ENCODE measurements at regions not wholly inside any gene's neighbourhood (a gene's known extent, or its start where the extent isn't known, plus 50 kb on each side); places are given as distances from the start of the nearest gene placed in this dataset.

DNA sequence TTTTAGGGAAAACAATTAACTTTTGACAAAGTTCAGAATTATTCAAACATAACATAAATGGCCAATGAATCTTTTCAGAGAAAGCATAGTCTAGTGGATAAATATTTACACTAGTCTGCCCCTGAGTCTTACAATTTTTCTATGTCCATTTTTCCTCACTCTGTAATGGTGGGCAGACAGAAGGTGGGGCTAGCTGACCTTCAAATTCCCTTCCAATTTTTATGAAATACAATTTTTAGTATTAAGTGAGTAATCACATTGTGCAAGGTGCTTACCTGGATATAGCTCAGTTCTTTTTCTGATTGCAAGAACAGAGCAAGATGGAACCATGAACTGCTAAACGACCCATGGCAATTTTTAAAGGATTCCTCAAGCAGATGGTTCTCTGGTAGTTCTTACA, 441.7 kb upstream of the NR2F2 start:
- TF ChIP-seq, protein P1, sequence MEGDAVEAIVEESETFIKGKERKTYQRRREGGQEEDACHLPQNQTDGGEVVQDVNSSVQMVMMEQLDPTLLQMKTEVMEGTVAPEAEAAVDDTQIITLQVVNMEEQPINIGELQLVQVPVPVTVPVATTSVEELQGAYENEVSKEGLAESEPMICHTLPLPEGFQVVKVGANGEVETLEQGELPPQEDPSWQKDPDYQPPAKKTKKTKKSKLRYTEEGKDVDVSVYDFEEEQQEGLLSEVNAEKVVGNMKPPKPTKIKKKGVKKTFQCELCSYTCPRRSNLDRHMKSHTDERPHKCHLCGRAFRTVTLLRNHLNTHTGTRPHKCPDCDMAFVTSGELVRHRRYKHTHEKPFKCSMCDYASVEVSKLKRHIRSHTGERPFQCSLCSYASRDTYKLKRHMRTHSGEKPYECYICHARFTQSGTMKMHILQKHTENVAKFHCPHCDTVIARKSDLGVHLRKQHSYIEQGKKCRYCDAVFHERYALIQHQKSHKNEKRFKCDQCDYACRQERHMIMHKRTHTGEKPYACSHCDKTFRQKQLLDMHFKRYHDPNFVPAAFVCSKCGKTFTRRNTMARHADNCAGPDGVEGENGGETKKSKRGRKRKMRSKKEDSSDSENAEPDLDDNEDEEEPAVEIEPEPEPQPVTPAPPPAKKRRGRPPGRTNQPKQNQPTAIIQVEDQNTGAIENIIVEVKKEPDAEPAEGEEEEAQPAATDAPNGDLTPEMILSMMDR (IDR thresholded peaks at IDR 0.05; ENCODE audit: poor library complexity, severe bottlenecking) = peak; percentile 24
- peaks cover 13% of the 10 kb centered on the region for H3K4me1 ChIP-seq (ENCODE audit: insufficient read depth, poor library complexity, severe bottlenecking)
- no peaks in the 10 kb centered on the region for H3K36me3 ChIP-seq (ENCODE audit: low read depth)
- DNase-seq (ENCODE audit: low spot score) = no peak
- no peaks in the 10 kb centered on the region for H3K9me3 ChIP-seq (ENCODE audit: severe bottlenecking)
- peak; percentile 54; the same call in 2 of the 3 replicates for ATAC-seq (ENCODE audit: low read depth)
- H3K4me3 ChIP-seq (ENCODE audit: severe bottlenecking) = no peak overlapping the region
- peak overlapping the region; percentile 58 for H3K27ac ChIP-seq (ENCODE audit: poor library complexity, severe bottlenecking)
- H3K27me3 ChIP-seq (ENCODE audit: insufficient read depth, poor library complexity, severe bottlenecking) = no peaks in the 10 kb centered on the region

DNA sequence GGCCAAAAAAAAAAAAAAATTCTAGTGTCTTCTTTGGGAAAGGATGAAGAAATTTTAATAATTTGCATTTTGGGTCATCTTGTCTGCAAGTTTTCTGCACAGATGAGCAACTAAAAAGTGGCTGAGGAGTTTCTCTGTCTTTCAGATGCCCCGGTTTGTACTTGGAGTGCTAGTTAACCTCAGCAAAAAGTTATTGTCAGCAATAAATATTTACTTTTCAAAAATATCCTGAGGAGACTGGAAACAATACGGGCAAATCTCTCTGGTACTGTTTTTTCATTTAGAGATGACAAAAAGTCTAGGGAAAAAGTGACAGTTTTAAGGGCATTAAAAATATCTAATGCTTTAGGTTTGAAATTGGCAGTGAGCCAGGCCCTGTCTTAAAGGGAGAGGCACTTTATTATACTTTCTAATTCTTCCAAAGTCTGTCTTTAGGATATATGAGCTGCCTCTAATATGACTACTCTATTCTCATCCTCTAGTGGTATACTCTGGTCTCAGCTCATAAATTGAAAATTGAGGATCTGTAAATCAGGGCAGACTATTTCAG, 436.0 kb upstream of the NR2F2 start:
- TF ChIP-seq, protein P1 (IDR thresholded peaks at IDR 0.05; ENCODE audit: poor library complexity, severe bottlenecking) = no peak
- no peak overlapping the region for H3K4me3 ChIP-seq (ENCODE audit: severe bottlenecking)
- no peaks in the 10 kb centered on the region for H3K9me3 ChIP-seq (ENCODE audit: severe bottlenecking)
- no peaks in the 10 kb centered on the region for H3K27me3 ChIP-seq (ENCODE audit: insufficient read depth, poor library complexity, severe bottlenecking)
- H3K4me1 ChIP-seq (ENCODE audit: insufficient read depth, poor library complexity, severe bottlenecking) = no peaks in the 10 kb centered on the region
- H3K36me3 ChIP-seq (ENCODE audit: low read depth) = no peaks in the 10 kb centered on the region
- ATAC-seq (ENCODE audit: low read depth) (no peak), DNase-seq (ENCODE audit: low spot score) (no peak)
- H3K27ac ChIP-seq (ENCODE audit: poor library complexity, severe bottlenecking) = no peak overlapping the region

DNA sequence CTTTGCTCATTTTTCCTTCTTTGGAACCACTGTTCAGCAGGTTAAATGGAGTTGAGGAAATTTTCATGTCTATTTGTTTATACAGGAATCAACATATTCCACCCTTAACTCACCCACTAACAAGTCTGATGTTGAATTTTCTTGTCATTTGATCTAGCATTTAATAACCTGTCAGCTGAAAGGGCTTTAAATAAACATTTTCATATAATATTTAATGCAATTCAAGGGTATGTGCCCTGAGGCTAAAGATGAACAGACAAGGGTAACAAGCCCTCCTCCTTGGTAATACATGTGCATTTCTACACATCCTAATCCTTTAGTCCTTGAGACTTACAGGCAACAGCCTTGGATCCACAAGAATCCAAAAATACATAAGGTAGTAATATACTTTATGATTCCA, 435.0 kb upstream of the NR2F2 start:
- H3K27me3 ChIP-seq (ENCODE audit: insufficient read depth, poor library complexity, severe bottlenecking) = no peaks in the 10 kb centered on the region
- TF ChIP-seq, protein P1 (IDR thresholded peaks at IDR 0.05; ENCODE audit: poor library complexity, severe bottlenecking) = no peak
- no peak overlapping the region for H3K27ac ChIP-seq (ENCODE audit: poor library complexity, severe bottlenecking)
- H3K4me3 ChIP-seq (ENCODE audit: severe bottlenecking) = no peak overlapping the region
- H3K4me1 ChIP-seq (ENCODE audit: insufficient read depth, poor library complexity, severe bottlenecking) = no peaks in the 10 kb centered on the region
- H3K9me3 ChIP-seq (ENCODE audit: severe bottlenecking) = no peaks in the 10 kb centered on the region
- H3K36me3 ChIP-seq (ENCODE audit: low read depth) = no peaks in the 10 kb centered on the region
- ATAC-seq (ENCODE audit: low read depth) (no peak), DNase-seq (ENCODE audit: low spot score) (no peak)

DNA sequence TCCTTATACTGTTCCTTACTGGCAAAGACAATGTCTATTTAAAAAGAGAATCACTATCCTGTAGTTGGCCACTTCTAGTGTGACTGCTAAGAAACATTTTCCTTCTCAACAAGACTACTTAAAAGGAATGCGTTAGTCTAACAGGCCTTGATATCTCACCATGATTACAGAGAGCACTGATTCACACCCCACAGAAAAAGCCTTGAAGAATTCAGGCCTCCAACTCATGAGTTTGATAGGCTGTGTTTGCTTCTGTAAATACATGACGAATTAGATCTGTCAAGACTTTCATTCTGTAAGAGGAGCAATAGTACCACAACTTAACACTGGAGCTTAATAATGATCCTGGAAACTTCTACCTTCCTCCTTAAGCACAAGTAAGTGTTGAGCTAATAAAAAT, 432.8 kb upstream of the NR2F2 start:
- no peak overlapping the region for H3K27ac ChIP-seq (ENCODE audit: poor library complexity, severe bottlenecking)
- H3K4me3 ChIP-seq (ENCODE audit: severe bottlenecking) = no peak overlapping the region
- no peak for DNase-seq (ENCODE audit: low spot score)
- TF ChIP-seq, protein P1 (IDR thresholded peaks at IDR 0.05; ENCODE audit: poor library complexity, severe bottlenecking) = no peak
- ATAC-seq (ENCODE audit: low read depth) = no peak
- no peaks in the 10 kb centered on the region for H3K9me3 ChIP-seq (ENCODE audit: severe bottlenecking)
- no peaks in the 10 kb centered on the region for H3K27me3 ChIP-seq (ENCODE audit: insufficient read depth, poor library complexity, severe bottlenecking)
- no peaks in the 10 kb centered on the region for H3K36me3 ChIP-seq (ENCODE audit: low read depth)
- H3K4me1 ChIP-seq (ENCODE audit: insufficient read depth, poor library complexity, severe bottlenecking) = no peaks in the 10 kb centered on the region

DNA sequence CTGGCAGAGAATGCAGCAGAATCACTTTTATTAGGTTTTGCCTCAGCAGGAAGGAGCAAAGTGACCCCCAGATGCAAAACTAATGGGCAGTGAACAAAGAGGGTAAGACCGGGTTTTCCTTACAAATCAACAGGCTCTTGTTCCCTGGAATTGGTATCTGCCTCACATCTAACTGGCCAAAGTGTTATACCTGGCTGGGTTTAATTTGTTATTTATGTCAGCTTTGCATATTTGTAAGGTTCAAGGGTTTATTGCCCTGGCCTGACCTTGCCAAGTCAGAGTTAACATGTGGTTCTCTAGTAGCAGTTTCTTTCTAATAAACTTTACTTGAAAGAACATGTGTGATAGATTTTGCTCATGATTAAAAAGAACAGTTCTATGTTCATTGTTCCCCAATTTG, 431.7 kb upstream of the NR2F2 start:
- Histone ChIP-seq H3K27me3 (ENCODE audit: insufficient read depth, poor library complexity, severe bottlenecking) (no peaks in the 10 kb centered on the region), H3K4me3 (ENCODE audit: severe bottlenecking) (no peak overlapping the region), H3K27ac (ENCODE audit: poor library complexity, severe bottlenecking) (no peak overlapping the region), H3K36me3 (ENCODE audit: low read depth) (no peaks in the 10 kb centered on the region), H3K9me3 (ENCODE audit: severe bottlenecking) (no peaks in the 10 kb centered on the region), H3K4me1 (ENCODE audit: insufficient read depth, poor library complexity, severe bottlenecking) (no peaks in the 10 kb centered on the region)
- ATAC-seq (ENCODE audit: low read depth) (no peak), DNase-seq (ENCODE audit: low spot score) (no peak)
- TF ChIP-seq, protein P1 (IDR thresholded peaks at IDR 0.05; ENCODE audit: poor library complexity, severe bottlenecking) = no peak
